GM19023 (cell line): ENCODE measurements at regions not wholly inside any gene's neighbourhood (a gene's known extent, or its start where the extent isn't known, plus 50 kb on each side); places are given as distances from the start of the nearest gene placed in this dataset.

Experiments
- ATAC-seq: cut with Tn5 transposase; IDR thresholded peaks from one replicate; pipeline ENCODE4 v1.9.1; 2021; ENCODE audit warnings: mild to moderate bottlenecking, moderate library complexity; ENCODE audit not compliant: unreplicated experiment

DNA sequence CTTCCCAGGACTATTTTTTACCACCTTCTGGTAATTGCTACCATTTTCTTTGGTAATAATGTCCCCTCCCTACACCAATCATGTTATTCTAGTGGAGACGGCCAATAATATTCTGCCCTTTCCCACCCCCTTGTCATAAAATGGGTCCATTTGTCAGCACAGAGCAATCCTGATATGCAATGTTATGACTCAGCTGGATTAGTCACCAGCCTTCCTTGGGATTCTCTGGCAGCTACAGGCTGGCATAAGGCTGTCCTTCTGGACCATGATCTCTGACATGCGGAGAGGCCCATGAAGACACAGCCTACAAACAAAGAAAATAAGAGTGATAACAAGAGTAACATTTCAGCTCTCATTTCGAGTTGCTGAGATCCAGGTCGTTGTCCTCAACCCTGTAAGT lies 222.0 kb upstream of the CPNE8 start:
- no peak for ATAC-seq

DNA sequence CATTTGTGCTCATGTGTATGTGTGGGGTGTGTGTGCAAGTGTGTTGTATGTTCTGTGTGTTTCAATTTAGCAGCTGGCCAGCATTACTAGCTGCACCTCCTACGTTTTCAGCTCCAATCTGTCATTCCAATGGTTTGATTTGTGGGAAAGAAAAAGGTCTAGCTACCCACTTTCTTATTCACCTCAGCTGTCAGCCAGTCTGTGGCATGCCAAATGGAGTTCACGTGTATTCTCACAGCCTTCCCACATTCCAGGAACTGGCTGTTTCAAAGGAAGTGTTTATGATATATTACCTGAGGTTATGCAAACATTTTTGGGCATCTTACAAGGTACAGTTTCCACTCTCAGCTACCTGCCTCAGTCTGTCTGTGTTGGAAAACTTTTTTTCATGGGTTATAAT lies 220.2 kb upstream of the CPNE8 start:
- no peak for ATAC-seq

DNA sequence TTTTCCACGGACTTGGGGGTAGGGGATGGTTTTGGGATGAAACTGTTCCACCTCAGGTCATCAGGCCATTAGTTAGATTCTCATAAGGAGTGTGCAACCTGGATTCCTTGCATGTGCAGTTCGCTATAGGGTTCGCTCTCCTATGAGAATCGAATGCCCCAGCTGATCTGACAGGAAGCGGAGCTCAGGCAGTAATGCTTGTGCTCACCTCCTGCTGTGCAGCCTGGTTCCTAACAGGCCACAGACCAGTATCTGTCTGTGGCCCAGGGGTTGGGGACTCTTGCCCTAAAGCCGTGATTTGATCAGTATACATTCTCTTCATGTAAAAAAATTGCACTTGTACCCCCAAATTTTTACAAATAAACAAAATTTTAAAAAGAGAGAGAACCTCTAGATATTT lies 219.4 kb upstream of the CPNE8 start:
- ATAC-seq = no peak

GRCh38 chr12:39123580-39124253 lies 218.3 kb upstream of the CPNE8 start:
- ATAC-seq = no peak

DNA sequence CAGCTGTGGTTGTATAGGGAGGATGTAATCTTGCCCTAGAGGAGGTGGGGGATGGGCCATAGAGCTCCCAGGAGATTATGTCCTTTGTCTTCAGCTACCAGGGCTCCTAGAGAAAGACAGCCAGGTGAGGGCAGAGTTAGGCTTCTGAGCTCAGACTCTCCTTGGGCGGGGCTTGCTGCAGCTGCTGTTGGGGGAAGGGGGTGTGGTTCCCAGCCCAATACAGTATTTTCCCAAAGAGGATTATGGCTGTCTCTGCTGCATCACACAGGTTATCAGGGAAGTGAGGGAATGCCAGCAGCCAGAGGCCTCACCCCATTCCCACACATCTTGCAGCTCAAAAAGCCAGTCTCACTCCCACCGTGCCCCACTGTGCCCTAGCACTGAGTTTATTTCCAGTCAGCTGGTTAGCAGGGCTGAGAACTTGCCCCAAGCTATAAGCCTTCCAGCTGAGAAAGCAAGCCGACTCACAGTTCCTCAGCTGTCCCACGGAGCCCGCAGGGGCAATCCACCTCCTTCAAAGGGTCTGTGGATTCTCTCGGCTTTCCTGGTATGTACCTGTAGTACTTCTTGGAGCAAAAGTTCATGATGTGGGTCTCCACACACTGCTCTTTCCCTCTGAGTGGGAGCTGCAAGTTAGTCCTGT lies 217.3 kb upstream of the CPNE8 start:
- no peak for ATAC-seq

DNA sequence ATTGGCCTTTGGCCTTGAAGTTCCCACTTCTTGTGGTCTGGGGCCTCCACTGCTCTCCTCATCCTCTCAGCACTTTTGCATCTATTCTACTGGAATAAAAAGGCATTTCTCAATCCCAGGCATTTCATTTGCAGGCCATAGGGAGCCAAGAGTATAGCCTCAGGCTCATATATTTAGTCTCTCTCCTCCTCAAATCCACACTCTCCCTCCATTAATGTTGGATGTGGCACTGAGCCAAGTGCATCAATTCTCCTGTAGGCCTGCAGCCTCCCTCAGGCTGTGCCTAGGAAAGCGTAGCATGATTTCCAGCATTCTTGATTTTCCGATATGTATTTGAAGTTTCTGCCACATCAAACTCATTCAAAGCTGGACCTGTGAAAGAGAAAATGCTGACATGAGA lies 211.5 kb upstream of the CPNE8 start:
- no peak for ATAC-seq

GRCh38 chr12:39112064-39112463 lies 206.7 kb upstream of the CPNE8 start:
- no peak for ATAC-seq

- no peak for ATAC-seq
Measured at GRCh38 chr12:39105111-39105510, 199.7 kb upstream of the CPNE8 start.

- peak; percentile 97 for ATAC-seq
Measured at GRCh38 chr12:39103552-39104165, 198.3 kb upstream of the CPNE8 start.

DNA sequence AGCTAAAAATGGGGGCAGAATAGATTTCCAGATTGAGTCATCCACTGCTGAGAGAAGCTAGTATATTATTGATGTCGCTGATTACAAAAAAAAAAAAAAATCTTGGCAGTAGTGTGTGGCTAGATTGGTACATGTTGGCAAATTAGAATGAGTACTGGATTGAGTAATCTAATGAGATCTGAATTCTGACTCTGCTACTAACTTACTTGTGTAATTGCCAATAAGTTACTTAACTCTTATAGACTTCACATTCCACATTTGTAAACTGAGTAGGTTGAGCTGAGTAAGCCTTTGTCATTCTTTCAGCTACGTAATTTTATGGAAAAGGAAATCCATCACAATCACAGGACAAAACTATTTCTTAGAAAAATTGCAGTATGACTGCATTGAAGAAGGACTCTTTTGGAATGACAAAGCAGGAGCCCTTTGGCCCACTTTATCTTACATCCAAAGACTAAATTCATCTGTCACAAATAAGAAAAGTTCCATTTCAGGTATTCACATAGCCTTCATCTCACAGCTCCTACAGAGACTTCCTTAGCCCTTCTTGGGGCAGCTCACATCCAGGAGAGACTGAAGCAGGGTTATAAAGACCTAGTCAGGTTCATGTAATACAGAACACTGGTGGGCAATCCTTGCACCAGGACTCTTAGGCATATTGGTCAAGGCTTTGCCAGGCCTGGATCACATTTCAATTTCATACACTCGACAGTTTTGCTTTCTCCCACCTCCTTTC lies 197.3 kb upstream of the CPNE8 start:
- no peak for ATAC-seq

DNA sequence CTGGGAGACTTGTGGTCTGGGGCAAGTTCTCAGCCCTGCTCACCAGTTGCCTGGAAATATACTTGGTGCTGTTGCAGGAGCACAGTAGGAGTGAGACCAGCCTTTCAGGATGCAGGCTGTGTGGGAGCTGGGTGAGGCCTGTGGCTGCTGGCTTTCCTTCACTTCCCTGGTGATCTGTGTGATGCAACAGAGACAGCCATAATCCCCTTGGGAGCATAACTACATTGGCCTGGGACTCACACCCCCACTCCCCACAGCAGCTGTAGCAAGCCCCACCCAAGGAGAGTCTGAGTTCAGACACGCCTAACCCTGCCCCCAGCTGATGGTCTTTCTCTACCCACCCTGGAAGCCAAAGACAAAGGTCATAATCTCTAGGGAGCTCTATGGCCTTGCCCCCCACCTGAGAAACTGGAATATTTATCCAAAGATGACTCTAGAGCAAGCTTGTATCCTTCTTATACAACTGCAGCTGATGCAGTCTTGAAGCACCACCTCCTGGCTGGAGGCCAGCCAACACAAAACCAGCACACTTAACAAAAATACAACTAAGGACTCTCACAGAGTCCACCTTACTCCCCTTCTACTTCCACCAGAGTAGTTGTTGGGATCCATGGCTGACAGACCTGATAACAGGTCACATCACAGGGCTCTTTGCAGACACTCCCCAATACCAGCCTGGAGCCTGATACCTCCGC lies 190.4 kb upstream of the CPNE8 start:
- ATAC-seq = no peak

DNA sequence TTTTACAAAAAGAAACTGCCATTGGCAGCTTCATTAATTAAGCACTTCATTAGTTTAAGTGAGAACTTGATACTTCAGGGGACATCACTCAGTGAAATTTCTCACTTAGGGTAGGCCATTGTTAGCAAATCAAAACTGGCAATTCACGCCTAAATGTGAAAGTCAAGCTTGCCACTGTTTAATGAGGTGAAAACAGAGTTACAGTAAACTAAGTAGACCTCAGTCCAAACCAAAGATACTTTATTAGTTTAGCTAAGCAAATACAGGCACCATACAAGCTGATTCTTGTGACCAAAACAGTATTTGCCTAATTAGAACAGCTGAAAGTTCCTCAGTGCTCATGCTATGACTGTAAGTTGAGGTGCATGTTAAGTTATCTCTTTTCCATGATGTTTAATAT lies 176.5 kb upstream of the CPNE8 start:
- no peak for ATAC-seq

DNA sequence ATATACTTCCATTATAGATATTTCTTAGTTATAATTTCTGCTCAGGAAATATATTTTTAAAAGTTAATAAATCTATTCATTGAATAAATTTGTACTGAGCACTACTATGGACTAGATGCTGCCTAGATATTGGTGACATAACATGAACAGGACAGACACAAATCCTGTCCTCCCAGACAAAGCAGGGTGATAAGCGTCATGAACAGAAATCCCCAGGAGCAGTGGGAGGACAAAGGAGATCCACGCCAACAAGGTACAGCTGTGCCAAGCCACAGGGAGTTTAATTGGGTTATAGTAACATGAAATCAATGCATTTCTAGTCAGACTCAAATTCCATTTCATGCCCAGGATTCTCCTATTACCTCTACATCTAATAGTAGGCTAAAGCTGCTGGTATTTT lies 171.8 kb upstream of the CPNE8 start:
- ATAC-seq = no peak

DNA sequence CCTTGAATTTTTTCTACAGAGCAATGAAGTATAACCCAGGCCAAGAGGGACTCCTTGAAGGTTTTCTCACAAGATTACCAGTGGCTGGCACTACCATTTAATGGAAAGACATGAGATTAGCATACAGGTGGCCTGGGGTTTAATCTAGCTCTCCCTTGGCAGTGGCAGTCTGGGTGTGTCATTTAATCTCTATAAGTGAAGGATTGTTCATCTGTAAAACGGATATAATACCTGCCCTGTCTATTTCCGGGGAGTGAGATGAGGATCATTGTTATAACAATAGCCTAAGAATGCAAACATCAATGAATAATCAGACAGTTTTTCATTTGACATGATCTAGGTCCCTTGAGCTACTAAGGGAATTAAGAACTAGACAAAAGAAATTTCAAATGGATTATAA lies 168.7 kb upstream of the CPNE8 start:
- ATAC-seq = no peak

- no peak for ATAC-seq
Measured at GRCh38 chr12:39072658-39073057, 167.3 kb upstream of the CPNE8 start.

DNA sequence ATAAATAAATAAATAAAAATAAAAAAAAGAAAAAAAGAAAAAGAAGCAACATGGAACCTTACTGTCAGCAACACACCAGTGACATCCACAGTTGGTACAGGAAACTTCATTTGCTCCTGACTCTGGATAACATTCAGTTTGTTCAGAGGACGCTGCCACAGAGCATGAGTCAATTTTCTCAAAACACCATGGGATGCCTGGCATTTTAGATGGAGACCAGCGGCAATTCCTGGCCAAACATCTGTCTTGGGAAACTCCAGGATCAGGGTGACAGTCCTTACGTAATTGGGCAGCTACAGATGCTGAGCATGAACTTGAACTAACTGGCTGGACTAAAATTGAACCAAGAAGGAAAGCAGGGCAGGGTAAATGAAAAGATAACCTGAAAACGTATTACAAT lies 166.2 kb upstream of the CPNE8 start:
- ATAC-seq = no peak

DNA sequence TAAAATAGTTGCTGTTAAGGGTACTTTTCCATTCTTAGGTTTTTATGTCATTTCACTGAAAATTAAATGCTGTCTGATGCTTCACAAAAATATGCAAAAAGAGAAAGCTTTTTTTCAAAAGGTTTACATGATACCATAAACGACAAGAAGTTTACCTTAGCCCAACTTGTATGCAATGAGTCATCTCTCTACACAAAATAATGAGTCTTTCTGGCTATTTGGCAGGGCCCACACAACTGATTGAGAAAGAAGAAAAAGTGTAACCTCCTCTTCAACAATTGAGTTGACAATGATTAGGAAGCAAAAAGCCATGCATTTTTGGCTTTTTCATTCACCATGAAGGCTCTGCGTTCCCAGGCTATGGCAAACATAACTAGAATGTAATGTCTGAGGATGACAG lies 165.4 kb upstream of the CPNE8 start:
- ATAC-seq = no peak

DNA sequence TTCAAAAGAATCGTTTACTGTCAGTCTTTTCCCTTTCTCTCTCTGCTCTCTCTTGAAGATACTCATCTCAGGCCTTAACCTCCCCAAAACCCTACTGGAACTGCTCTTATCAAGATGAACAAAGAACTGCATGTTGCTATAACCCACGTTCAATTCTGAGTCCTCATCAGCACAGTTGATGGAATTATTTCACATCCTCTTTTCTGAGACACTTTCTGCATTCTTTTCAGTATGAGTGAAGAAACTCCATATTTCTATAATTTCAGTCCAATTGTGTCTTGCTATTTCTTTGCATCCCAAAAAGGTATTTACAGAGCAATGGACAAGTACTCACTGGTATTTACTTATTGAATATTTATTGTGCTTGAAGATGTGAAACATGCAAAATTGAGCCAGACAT lies 160.1 kb upstream of the CPNE8 start:
- no peak for ATAC-seq

- ATAC-seq = no peak
Measured at GRCh38 chr12:39064708-39065107, 159.3 kb upstream of the CPNE8 start.

- no peak for ATAC-seq
Measured at GRCh38 chr12:39062266-39062996, 157.0 kb upstream of the CPNE8 start.

DNA sequence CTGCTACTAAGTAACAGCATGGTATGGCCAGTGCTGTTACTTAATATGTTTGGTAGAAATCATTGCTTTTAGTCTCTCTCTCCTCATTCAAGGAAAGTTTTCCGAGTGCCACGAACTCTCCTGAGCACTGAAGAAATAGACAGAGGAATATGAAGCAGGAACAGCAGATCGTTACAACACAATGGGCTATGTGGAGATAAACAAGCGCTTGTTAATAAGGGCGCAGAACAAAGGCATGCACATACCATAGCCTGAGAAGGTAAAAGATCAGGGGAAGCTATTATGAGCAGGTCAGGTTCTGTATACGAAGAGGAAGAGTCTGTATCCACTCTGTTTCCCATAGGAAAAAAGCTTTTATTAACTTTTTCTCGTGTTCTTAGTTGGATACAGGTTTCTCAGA lies 156.2 kb upstream of the CPNE8 start:
- ATAC-seq = no peak
